Osteoblast (primary cell): ENCODE measurements at regions not wholly inside any gene's neighbourhood (a gene's known extent, or its start where the extent isn't known, plus 50 kb on each side); places are given as distances from the start of the nearest gene placed in this dataset.
"Not testable (repeated sequence)": the region's sequence is repeated elsewhere in the genome, so short reads cannot be mapped to it uniquely, and the experiment has no call there.

Experiments
- DNase-seq: peaks from one replicate; pipeline ENCODE4 v3.0.0; 2011; ENCODE audit warnings: low spot score, mixed read lengths; ENCODE audit not compliant: insufficient read length; ENCODE audit errors: missing footprints
- H2AFZ ChIP-seq: 2 replicates; pipeline ENCODE4 v1.6.0; 2011; ENCODE audit warnings: mild to moderate bottlenecking, low read length
- H3K27ac ChIP-seq: 2 replicates; pipeline ENCODE4 v1.5.1; 2011; ENCODE audit warnings: mild to moderate bottlenecking, low read depth, low read length, moderate library complexity
- H3K27me3 ChIP-seq: 2 replicates; pipeline ENCODE4 v1.6.0; 2012; ENCODE audit warnings: mild to moderate bottlenecking, control low read depth, inconsistent platforms, low read length, moderate library complexity; ENCODE audit not compliant: insufficient read depth
- H3K36me3 ChIP-seq: 2 replicates; pipeline ENCODE4 v1.5.1; 2011; ENCODE audit warnings: mild to moderate bottlenecking, low read length, control low read depth, moderate library complexity; ENCODE audit not compliant: insufficient read depth
- H3K4me1 ChIP-seq: 2 replicates; pipeline ENCODE4 v1.5.1; 2011; ENCODE audit warnings: mild to moderate bottlenecking, low read length, control low read depth, moderate library complexity; ENCODE audit not compliant: insufficient read depth
- H3K4me2 ChIP-seq: 2 replicates; pipeline ENCODE4 v1.6.0; 2011; ENCODE audit warnings: mild to moderate bottlenecking, low read length; ENCODE audit not compliant: insufficient read depth
- H3K4me3 ChIP-seq: fragments of 200-600 bp; sonication (generic); 3 replicates; pipeline ENCODE4 v1.5.1; 2012; ENCODE audit warnings: mild to moderate bottlenecking, low read length, inconsistent platforms; ENCODE audit not compliant: insufficient read depth
- H3K79me2 ChIP-seq: 2 replicates; pipeline ENCODE4 v1.6.0; 2012; ENCODE audit warnings: mild to moderate bottlenecking, low read length, control low read depth, inconsistent platforms; ENCODE audit not compliant: insufficient read depth
- H3K9me3 ChIP-seq: 2 replicates; pipeline ENCODE4 v1.5.1; 2011; ENCODE audit warnings: low read depth, low read length, control low read depth
- H4K20me1 ChIP-seq: 2 replicates; pipeline ENCODE4 v1.6.0; 2012; ENCODE audit warnings: mild to moderate bottlenecking, low read length, control low read depth; ENCODE audit not compliant: insufficient read depth
- TF ChIP-seq, protein P1 (sequence below): IDR thresholded peaks from 2 replicates; pipeline ENCODE4 v1.5.1; 2011; ENCODE audit warnings: mild to moderate bottlenecking, low read depth, low read length, moderate library complexity; ENCODE audit errors: extremely low read depth

DNA sequence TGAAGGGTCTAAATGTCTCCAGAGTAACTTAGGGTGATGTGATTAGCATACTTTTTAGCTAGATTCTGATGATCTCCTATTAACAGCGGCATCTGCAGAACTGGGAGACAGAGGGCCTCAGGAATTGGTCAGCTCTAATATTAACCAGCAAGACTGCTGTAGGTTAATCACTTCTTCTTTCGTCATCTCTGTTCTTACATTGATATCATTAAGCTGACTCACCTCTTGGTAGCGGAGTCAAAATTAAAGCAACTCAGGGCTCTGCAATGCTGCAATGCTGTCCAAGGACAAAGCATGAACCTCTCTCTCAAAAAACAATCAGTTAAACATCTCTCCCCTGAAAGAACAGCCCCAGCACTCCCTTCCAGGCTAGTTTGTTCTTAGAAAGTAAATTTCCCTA, 57.5 kb upstream of the TRA2B start:
- H3K36me3 ChIP-seq = no peaks in the 10 kb centered on the region
- no peak overlapping the region for H3K27ac ChIP-seq
- no peaks in the 10 kb centered on the region for H4K20me1 ChIP-seq
- no peaks in the 10 kb centered on the region for H3K9me3 ChIP-seq
- H3K79me2 ChIP-seq = no peaks in the 10 kb centered on the region
- peaks cover 18% of the 10 kb centered on the region for H3K27me3 ChIP-seq
- peaks cover 19% of the 10 kb centered on the region for H3K4me1 ChIP-seq
- DNase-seq = peak; percentile 66
- H3K4me2 ChIP-seq = no peak overlapping the region
- H2AFZ ChIP-seq = no peak overlapping the region
- no peak overlapping the region for H3K4me3 ChIP-seq
- TF ChIP-seq, protein P1, sequence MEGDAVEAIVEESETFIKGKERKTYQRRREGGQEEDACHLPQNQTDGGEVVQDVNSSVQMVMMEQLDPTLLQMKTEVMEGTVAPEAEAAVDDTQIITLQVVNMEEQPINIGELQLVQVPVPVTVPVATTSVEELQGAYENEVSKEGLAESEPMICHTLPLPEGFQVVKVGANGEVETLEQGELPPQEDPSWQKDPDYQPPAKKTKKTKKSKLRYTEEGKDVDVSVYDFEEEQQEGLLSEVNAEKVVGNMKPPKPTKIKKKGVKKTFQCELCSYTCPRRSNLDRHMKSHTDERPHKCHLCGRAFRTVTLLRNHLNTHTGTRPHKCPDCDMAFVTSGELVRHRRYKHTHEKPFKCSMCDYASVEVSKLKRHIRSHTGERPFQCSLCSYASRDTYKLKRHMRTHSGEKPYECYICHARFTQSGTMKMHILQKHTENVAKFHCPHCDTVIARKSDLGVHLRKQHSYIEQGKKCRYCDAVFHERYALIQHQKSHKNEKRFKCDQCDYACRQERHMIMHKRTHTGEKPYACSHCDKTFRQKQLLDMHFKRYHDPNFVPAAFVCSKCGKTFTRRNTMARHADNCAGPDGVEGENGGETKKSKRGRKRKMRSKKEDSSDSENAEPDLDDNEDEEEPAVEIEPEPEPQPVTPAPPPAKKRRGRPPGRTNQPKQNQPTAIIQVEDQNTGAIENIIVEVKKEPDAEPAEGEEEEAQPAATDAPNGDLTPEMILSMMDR = no peak

DNA sequence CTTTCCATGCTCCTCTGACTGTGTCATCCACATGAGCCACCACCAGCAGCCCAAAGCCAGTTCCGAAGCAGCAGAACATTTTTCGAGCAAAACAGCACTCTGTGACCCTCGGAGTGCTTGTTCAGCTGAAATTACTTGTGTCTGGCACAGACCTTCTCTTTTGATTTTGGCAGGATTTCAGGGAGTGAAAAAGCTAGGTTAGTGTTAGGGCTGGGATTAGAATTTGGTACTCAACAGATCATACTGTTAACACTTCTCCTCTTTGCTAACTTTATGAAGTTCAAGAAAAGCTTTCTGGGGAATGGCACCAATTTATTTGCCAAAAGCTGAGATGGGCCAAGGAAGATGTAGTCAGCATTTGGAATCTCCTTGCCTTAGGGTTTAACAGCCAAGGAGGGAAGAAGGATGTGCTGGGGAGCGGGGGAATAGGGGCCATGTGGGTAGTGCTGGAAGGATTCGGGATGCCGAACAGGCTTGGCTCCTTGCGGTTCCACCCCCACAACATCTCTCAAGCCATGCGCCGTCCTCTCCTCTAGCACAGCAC, 55.1 kb upstream of the TRA2B start:
- Histone ChIP-seq H4K20me1 (no peaks in the 10 kb centered on the region), H3K4me2 (peak overlapping the region; percentile 28), H3K27ac (no peak overlapping the region), H3K79me2 (no peaks in the 10 kb centered on the region), H2AFZ (peak overlapping the region; percentile 0), H3K4me1 (peaks cover 19% of the 10 kb centered on the region), H3K27me3 (peaks cover 8% of the 10 kb centered on the region), H3K4me3 (peak overlapping the region; percentile 13), H3K36me3 (no peaks in the 10 kb centered on the region), H3K9me3 (no peaks in the 10 kb centered on the region)
- no peak for DNase-seq
- TF ChIP-seq, protein P1 = no peak

DNA sequence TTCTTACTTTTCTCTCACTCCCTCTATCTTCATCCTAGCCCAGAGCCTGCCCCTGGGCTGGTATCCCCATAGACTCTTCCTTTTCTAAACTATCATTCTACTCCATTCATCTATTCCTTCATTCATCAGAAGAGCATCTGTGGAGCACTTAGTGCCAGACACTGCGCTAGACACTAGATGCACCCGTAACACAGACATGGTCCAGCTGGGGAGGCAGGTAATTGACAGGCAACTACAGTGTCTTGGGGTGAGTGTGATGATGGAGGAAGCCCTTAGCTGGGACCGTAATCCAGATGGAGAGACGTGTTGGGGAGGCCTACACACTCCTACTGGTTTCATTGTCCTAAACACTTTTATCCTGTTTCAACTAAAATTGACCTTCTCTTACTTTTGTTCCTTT, 53.2 kb upstream of the TRA2B start:
- H3K27ac ChIP-seq, H3K36me3 ChIP-seq, DNase-seq, H3K27me3 ChIP-seq, H3K79me2 ChIP-seq, H3K4me3 ChIP-seq, H4K20me1 ChIP-seq, H2AFZ ChIP-seq, H3K9me3 ChIP-seq, H3K4me2 ChIP-seq: not testable (repeated sequence)
- H3K4me1 ChIP-seq = peaks cover 18% of the 10 kb centered on the region

DNA sequence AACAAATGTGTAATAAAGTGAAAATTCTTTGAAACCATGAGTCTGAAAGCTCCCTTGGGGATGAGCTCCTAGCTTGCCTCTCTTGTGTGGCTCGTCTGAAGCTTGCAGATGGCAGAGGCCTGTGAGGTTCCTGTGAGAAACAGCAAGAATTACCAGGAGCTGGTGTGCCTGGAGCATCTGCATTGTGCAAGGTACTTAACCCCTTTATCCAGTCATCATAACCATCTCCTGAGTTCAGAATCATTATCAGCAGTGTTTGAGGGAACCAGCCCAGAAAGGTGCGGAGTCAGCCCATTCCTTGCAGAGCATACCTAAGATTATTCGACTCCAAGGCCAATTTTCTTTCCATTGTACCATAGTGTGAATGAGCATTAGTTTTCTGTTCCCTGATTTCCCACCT, 51.7 kb upstream of the TRA2B start:
- H3K27me3 ChIP-seq = peaks cover 12% of the 10 kb centered on the region
- TF ChIP-seq, protein P1 = no peak
- H3K79me2 ChIP-seq = no peaks in the 10 kb centered on the region
- H3K27ac ChIP-seq = no peak overlapping the region
- no peak overlapping the region for H3K4me2 ChIP-seq
- no peaks in the 10 kb centered on the region for H3K9me3 ChIP-seq
- no peaks in the 10 kb centered on the region for H3K36me3 ChIP-seq
- H3K4me1 ChIP-seq = peaks cover 8% of the 10 kb centered on the region
- no peaks in the 10 kb centered on the region for H4K20me1 ChIP-seq
- DNase-seq = no peak
- no peak overlapping the region for H3K4me3 ChIP-seq
- no peak overlapping the region for H2AFZ ChIP-seq

DNA sequence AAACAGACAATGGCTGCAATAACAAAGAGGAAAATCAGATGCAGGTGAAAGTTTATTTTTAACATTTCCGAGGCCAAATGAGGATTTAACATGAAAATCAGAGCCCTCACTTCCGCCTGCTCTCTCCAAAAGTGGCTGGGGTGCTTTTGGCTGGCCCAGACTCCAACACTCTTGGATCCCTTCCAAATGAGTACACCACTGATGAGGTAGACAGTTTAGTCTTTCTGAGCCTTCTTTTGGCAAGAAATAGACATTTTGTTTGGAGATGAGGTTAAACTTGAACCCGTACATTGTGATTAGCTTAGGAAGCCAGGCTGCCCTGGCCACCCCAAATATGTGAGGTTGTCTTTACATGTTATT, 51.0 kb upstream of the TRA2B start:
- peaks cover 13% of the 10 kb centered on the region for H3K4me1 ChIP-seq
- H3K4me3 ChIP-seq = no peak overlapping the region
- no peaks in the 10 kb centered on the region for H4K20me1 ChIP-seq
- no peak overlapping the region for H3K4me2 ChIP-seq
- no peaks in the 10 kb centered on the region for H3K36me3 ChIP-seq
- peaks cover 14% of the 10 kb centered on the region for H3K27me3 ChIP-seq
- H3K79me2 ChIP-seq = no peaks in the 10 kb centered on the region
- no peak for DNase-seq
- no peaks in the 10 kb centered on the region for H3K9me3 ChIP-seq
- H3K27ac ChIP-seq = no peak overlapping the region
- H2AFZ ChIP-seq = no peak overlapping the region
- TF ChIP-seq, protein P1 = no peak
